NCI-H748 (cell line): ENCODE measurements at regions not wholly inside any gene's neighbourhood (a gene's known extent, or its start where the extent isn't known, plus 50 kb on each side); places are given as distances from the start of the nearest gene placed in this dataset.

Experiments
- DNase-seq: peaks from one replicate; lab custom pipeline; 2025; ENCODE audit not compliant: unreplicated experiment; lab: John Stamatoyannopoulos, UW

DNA sequence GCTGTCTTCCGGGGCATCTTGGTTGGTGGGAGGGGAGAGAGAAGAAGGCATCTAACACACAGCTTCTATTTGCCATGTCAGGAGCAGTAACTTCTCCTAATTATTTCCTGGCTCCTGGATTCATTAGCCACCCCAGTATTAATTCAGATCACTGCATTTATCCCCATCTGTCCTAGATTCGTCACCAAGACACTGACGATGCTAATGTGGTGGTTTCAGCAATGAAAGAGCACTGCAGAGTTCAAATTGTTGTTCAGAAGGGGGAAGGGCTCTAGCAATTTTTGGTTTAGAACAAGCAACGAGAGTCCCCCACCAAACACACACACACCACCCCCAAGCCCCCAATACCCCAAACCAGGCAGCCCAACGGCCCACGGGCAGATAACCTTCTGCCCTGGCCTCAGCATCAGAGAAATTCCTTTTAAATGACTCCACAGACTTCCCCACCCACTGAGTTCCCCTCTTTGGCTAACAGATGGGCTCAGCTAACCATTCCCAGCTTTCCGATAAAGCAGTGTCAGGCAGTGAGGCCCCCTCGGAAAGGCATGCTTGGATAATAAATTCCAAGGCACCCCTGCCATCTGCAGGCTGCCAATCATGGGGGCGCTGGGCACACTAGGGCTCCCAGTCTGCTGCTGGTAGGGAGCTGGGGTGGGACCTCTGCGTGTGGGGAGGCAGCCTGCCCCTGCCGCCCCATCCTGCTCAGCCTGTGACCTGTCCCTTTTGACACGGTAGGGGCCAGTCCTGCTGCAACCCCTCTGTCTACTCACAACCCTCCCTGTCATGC is 453.5 kb downstream of the MIAT start:
- no peak for DNase-seq

DNA sequence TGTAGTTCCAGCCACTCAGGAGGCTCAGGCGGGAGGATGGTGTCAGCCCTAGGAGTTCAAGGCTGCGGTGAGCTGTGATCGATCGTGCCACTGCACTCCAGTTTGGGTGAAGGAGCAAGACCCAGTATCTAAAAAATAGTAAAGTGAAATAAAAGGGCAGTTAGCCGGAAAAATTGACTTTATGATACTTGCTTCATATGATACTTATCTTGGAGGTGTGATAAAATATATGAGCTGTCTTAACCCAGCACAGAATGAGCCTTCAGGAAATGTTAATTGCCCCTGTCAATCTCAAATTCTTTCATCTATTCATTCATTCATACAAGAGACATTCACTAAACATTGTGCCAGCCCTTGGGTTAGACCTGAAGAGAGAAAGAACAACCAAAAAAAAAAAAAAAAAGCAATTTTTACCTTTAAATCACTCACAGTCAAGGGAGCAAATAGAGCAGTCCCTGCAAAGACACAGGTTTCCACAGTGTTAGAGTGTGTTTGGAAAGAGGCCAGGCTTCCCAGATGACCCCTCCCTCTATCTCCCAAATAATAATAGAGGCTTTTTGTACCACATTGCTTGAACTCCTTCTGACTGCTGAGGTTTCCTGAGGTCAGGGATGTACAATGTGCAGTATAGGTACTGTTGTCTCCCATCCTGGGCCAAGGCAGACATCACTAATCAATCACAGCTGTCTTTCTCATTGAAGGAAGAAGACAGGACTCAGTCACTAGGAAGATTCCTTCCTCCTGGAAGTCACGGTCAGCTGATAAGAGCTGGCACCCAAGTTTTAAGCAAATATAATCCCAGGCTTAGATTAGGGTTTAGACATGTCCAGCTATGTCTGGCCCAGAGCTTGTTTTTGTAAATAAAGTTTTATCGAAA is 454.6 kb downstream of the MIAT start:
- peak; percentile 25 for DNase-seq

- DNase-seq: no peak
Measured at GRCh38 chr22:27113211-27113635, 455.8 kb downstream of the MIAT start.

GRCh38 chr22:27113641-27114040 is 456.3 kb downstream of the MIAT start:
- no peak for DNase-seq

GRCh38 chr22:27114186-27114585 is 456.8 kb downstream of the MIAT start:
- DNase-seq: no peak

DNA sequence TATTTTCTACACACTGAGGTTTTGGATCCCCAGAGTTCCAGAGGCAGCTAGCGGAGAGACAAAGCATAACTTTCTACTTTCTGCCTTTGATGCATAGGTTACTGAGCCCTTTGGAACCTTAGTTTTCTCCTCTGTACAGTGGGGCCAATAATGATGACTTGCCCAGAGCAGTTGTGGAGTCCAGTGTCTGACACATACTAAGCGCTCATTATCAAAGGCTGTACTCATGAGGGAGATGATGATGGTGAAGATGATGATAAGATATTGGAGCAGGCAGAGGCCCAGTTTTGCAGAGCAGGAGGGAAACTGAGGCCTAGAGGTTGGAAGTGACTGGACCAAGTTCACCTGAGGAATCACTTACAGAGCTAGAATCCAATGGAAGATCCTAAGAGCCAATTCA is 458.0 kb downstream of the MIAT start:
- no peak for DNase-seq

GRCh38 chr22:27115816-27116256 is 458.4 kb downstream of the MIAT start:
- DNase-seq: no peak

GRCh38 chr22:27116312-27117086 is 459.1 kb downstream of the MIAT start:
- peak; percentile 2 for DNase-seq

DNA sequence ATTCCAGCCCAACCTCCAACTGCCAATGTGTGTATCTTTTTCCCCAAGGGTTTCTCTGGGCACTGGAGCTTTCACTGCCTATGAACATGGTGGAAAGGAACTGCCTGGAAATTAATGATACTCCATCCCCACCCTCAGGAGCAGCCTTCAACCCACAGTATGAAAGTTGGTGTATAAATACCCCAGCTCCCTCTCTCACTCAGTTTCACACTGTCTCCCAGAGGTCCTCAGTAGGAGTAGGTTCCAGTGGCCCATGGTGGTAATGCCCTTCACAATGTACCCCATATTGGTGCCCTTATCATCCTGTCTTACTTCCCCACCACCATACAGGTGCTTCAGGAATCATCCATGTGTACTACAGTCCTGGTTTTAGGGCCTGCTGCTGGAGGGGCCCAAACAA is 462.6 kb downstream of the MIAT start:
- DNase-seq: no peak

DNA sequence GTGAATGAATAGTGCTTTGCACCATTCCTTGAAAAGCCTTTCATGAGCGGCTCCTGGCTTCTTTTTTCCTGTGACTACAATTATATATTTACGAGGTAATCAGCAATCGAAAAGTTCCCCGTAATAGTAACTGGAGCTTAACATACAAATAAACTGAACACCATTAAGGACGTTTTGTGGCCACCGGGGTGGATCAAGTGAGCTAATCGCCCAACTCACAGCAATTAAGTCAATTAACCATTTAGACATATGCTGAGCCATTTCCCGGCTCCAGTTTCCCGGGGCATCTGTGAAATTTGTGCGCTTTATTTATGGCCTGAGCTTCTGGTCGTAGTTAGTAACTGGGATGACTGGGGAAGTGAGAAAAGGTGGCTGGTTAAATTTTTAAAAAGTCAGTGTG is 465.2 kb downstream of the MIAT start:
- peak; percentile 81 for DNase-seq

DNA sequence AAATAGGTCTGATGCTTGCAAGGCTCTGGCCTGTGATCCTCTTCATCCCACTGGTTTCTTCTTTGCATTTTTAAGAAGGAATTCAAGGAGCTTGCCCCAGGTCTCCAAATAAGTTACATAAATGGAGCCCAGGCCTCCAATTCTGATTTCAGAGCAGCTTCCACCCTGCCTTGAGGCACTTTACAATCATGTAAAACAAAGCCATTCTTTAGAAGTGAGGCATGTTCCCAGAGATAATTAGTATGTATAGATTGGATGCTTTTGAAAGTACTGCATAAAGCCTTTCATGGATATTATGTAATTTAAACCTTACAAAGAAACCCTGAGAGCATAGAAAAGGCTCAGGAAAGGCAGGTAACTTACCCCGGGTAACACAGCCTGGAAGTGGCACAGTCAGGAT is 466.5 kb downstream of the MIAT start:
- no peak for DNase-seq

DNA sequence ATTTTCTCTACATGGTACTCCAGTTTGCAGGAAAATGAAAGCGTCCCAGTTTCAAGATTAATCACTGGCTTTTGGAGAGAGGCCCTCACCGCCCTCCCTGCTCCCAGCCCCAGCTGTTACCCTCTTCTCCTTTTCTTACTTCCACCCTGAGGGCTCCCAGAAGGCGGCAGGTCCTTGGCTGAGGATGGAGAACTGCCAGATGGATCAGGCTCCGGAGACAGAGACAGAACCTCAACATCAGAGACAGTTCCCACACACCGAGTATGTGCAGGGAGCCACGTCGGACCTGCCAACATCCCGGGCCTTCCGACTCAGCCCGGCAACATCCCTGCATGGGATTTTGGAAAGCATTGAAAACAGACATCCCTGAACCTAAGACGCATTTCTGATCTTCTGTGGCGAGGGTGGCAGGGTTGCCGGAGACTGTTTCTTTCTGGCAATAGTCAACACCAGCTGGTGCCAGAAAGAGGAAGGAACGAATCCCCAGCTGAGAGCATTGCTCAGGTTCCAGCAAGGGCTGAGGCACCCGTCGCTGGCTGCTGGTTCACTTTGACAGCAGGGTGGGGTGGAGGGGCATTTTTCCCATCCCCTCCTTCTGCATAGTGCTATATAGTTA is 467.1 kb downstream of the MIAT start:
- DNase-seq: no peak

- no peak for DNase-seq
Measured at GRCh38 chr22:27125539-27125938, 468.2 kb downstream of the MIAT start.

DNA sequence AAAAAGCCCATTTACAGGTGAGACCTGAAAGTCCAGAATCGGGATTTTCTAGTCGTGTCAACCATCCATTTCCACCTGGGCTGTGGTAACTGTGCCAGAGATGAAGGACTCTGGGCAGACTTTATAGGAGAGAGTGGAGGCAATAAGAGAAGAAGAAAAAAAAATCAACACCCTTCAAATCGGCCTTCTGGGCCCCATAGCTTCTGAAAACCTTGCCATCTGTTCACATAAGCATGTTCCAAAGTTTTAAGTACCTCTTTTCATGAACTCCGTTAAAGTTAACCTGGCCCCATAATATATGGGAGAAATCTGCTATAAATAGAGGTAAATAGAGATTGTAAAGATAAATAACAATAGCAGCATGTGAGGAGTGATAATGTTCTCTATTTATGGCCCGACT is 470.5 kb downstream of the MIAT start:
- DNase-seq: no peak

DNA sequence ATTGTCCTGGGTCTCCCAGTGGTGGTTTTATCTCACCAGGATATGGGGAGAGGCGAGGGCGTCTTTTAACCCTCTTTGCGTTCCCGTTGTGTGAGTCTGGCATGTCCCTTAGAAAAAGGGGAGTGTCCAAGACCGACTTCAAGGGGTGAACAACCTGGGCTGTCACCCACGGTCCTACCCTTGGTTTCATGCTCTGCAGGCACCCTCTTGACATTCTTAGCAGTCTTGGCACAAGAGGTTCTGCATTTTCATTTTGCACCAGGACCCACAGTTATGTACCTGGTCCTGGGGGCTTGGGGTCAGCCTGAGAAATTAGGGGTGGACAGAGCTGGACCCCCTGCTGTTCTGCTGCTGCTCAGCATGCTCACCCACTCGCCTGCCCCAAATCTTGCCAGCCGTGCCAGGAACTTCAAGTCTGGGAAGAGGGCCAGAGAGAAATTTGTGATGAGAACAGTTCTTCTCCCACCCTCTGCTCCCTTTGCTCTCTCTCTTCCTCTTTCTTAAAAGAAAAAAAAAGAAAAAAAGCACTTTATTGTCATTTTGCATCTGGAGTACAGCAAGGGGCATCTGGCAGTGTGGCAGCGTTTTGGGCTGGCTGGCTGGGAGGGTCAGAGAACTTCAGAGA is 471.2 kb downstream of the MIAT start:
- DNase-seq: no peak

GRCh38 chr22:27129266-27129665 is 471.9 kb downstream of the MIAT start:
- no peak for DNase-seq

DNA sequence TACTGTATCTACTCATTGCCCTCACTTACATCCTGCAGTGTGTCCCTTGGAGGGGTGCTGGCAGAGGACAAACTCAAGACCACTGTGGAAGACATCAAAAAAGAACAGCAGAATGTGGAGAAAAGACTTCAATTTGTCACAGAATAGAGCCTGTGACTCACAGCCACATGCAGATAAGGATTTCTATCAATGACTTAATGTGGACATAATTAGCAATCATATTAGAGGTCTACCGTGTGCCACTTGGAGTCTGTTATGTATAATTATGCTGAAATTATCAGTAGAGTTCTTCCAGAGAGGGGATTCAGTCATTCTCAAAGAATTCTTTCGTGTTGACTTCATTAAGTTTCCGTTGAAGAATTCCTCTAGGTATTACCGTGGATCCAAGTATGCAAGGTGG is 473.5 kb downstream of the MIAT start:
- DNase-seq: no peak

DNA sequence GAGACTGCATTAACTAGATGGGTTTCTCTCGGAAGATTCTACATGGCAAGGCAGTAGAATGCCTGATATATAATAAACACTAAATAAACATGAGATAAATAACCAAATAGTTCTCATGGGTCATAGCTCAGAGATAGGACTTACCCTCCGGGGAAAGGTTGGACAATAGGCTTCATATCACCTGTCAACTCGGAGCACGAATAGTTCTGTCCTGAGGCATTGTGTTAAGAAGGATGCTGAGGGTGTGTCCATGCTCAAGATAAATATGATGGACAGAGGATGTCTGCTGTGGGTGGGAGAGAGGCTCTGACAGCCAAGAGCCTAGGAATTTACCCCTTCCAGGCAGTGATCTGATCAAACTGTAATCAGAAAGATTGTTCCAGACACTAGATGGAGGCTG is 474.0 kb downstream of the MIAT start:
- no peak for DNase-seq

- no peak for DNase-seq
Measured at GRCh38 chr22:27132400-27132799, 475.0 kb downstream of the MIAT start.

- no peak for DNase-seq
Measured at GRCh38 chr22:27133019-27133431, 475.6 kb downstream of the MIAT start.
